ENCODE measurements at regions not wholly inside any gene's neighbourhood (a gene's known extent, or its start where the extent isn't known, plus 50 kb on each side); places are given as distances from the start of the nearest gene placed in this dataset.

- TF ChIP-seq CTCF (IDR thresholded peaks at IDR 0.05), result no peak
- no peak for TF ChIP-seq EP300 (IDR thresholded peaks at IDR 0.05)
- TF ChIP-seq POLR2AphosphoS5 (IDR thresholded peaks at IDR 0.05), result no peak
Measured at GRCh38 chr21:15172963-15173362, 108.2 kb upstream of the NRIP1 start.
